Erythroblast (primary cell): ENCODE measurements at regions not wholly inside any gene's neighbourhood (a gene's known extent, or its start where the extent isn't known, plus 50 kb on each side); places are given as distances from the start of the nearest gene placed in this dataset.
"Not testable (repeated sequence)": the region's sequence is repeated elsewhere in the genome, so short reads cannot be mapped to it uniquely, and the experiment has no call there.

Experiments
- GATA1 ChIP-seq: IDR thresholded peaks from 2 replicates; pipeline ENCODE4 v1.6.1; 2011; ENCODE audit warnings: low read depth, mild to moderate bottlenecking, control low read depth, low read length, moderate library complexity
- POLR2A ChIP-seq: IDR thresholded peaks from 2 replicates; pipeline ENCODE4 v1.6.1; 2011; ENCODE audit warnings: mild to moderate bottlenecking, low read length

DNA sequence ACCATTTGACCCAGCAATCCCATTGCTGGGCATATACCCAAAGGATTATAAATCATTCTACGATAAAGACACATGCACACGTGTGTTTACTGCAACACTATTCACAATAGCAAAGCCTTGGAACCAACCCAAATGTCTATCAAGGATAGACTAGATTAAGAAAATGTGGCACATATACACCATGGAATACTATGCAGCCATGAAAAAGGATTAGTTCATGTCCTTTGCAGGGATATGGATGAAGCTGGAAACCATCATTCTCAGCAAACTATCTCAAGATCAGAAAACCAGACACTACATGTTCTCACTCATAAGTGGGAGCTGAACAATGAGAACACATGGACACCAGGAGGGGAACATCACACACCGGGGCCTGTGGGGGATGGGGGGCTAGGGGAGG, 257.0 kb upstream of the PCDH18 start:
- not testable (repeated sequence) for TF ChIP-seq POLR2A, GATA1
